Transverse colon (tissue), 4 donors: ENCODE measurements at regions not wholly inside any gene's neighbourhood (a gene's known extent, or its start where the extent isn't known, plus 50 kb on each side); places are given as distances from the start of the nearest gene placed in this dataset.

Source experiments
- DNase-seq: peaks from one replicate; pipeline ENCODE4 v3.0.0-alpha.2; 2019
- H3K27ac ChIP-seq, 4 donors: fragments of 200-600 bp; sonication (generic); 2 replicates each; pipeline ENCODE4 v1.5.1; 2016 to 2018; ENCODE audit warnings: inconsistent platforms in 4 of 4
- H3K27me3 ChIP-seq: fragments of 200-600 bp; sonication (generic); 2 replicates; pipeline ENCODE4 v1.5.1; 2017; ENCODE audit warnings: inconsistent platforms
- H3K36me3 ChIP-seq, 4 donors: fragments of 200-600 bp; sonication (generic); 2 replicates each; pipeline ENCODE4 v1.5.1; 2017 to 2019; ENCODE audit warnings: inconsistent platforms in 4 of 4
- H3K4me1 ChIP-seq, 4 donors: fragments of 200-600 bp; sonication (generic); 2 replicates each; pipeline ENCODE4 v1.5.1; 2017 to 2020; ENCODE audit warnings: inconsistent platforms in 4 of 4
- H3K4me3 ChIP-seq, 4 donors: fragments of 200-600 bp; sonication (generic); 1 replicate in 1 of 4; 2 replicates in 3 of 4; pipeline versions ENCODE4 v1.5.1 to v1.6.1; 2017 to 2019; ENCODE audit warnings: inconsistent platforms in 4 of 4
- H3K9me3 ChIP-seq, 2 donors: fragments of 200-600 bp; sonication (generic); 2 replicates each; pipeline ENCODE4 v1.5.1; 2017 to 2019; ENCODE audit warnings: inconsistent platforms in 2 of 2
- EP300 ChIP-seq: sonication (generic); formaldehyde crosslinking; IDR thresholded peaks from one replicate; pipeline ENCODE4 v1.6.1; 2017; ENCODE audit warnings: antibody characterized with exemption, low read depth
- POLR2A ChIP-seq: fragments of 450-650 bp; IDR thresholded peaks from one replicate; pipeline ENCODE4 v1.6.1; 2016; ENCODE audit warnings: antibody characterized with exemption, mild to moderate bottlenecking, moderate library complexity
- POLR2AphosphoS5 ChIP-seq, 3 donors: sonication (generic); formaldehyde crosslinking; IDR thresholded peaks; one replicate each; pipeline ENCODE4 v1.6.1; 2016; ENCODE audit warnings: antibody characterized with exemption in 3 of 3
- WGBS, 2 donors: methylation state at CpG; one replicate each; pipeline ENCODE4 v1.1.5; 2018; ENCODE audit warnings: low coverage in 1 of 2; 5-methylcytosine and 5-hydroxymethylcytosine counted together
- in situ Hi-C, 4 donors: fragments of 200-750 bp; cut with MboI; loops; one replicate each; pipeline versions ENCODE4 v1.15.0 to v1.15.1; 2017; ENCODE audit warnings: low sequenced_read_pairs in 3 of 4, low pct_ligation_motif_present in 1 of 4, low pct_unique_long_range_greater_than_20kb in 1 of 4
- intact Hi-C: fragments of 100-400 bp; cut with DNase I; formaldehyde crosslinking; loops from one replicate; pipeline ENCODE4 v1.15.1; 2023; ENCODE audit warnings: low total_unique reads
- TF ChIP-seq, protein P1 (sequence below), 5 experiments: fragments of 200-600 bp in 3 of 5; fragments of 450-650 bp in 2 of 5; sonication (generic) in 3 of 5; IDR thresholded peaks; 1 replicate in 2 of 5; 2 replicates in 3 of 5; pipeline ENCODE4 v1.5.1; 2016 to 2017; ENCODE audit warnings: antibody characterized with exemption in 5 of 5, inconsistent platforms in 3 of 5, mild to moderate bottlenecking in 2 of 5, moderate library complexity in 1 of 5

GRCh38 chr11:123378096-123378495, 52.0 kb upstream of the GRAMD1B start:
- H3K36me3 ChIP-seq, result no peaks in the 10 kb centered on the region

DNA sequence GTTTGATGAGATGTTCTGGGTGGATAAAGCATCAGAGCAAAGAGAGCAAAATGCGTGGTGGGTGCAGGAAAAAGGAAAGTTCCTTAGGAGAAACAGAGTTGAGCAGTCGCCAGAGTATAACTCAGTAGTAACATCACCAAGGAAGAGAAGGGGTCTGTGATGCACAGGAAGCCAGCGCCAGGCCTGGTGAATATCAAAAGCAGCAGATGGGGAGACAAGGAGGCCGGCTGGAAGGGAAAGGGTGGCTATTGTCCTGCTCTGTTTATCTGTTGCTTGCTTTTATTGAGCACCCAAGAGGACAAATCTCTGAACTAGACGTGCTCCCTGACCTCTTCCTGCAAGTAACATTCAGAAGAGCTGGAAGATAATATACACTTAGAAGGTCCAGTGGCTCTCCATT, 52.7 kb upstream of the GRAMD1B start:
- H3K4me1 ChIP-seq, result no peaks in the 10 kb centered on the region
- in situ Hi-C loops, result no loop called here
- no peak overlapping the region for H3K27ac ChIP-seq
- H3K36me3 ChIP-seq, result no peaks in the 10 kb centered on the region
- H3K9me3 ChIP-seq, result no peaks in the 10 kb centered on the region
- intact Hi-C loops, result no loop called here
- no peak overlapping the region for H3K4me3 ChIP-seq
- WGBS, 2 donors, result 46 to 65% methylated on average over 5 of the region's 5 CpGs
- no peak for DNase-seq
- TF ChIP-seq POLR2A, result no peak
- no peak for TF ChIP-seq POLR2AphosphoS5 (IDR thresholded peaks at IDR 0.05)
- TF ChIP-seq, protein P1, sequence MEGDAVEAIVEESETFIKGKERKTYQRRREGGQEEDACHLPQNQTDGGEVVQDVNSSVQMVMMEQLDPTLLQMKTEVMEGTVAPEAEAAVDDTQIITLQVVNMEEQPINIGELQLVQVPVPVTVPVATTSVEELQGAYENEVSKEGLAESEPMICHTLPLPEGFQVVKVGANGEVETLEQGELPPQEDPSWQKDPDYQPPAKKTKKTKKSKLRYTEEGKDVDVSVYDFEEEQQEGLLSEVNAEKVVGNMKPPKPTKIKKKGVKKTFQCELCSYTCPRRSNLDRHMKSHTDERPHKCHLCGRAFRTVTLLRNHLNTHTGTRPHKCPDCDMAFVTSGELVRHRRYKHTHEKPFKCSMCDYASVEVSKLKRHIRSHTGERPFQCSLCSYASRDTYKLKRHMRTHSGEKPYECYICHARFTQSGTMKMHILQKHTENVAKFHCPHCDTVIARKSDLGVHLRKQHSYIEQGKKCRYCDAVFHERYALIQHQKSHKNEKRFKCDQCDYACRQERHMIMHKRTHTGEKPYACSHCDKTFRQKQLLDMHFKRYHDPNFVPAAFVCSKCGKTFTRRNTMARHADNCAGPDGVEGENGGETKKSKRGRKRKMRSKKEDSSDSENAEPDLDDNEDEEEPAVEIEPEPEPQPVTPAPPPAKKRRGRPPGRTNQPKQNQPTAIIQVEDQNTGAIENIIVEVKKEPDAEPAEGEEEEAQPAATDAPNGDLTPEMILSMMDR (IDR thresholded peaks at IDR 0.05), result no peak
- TF ChIP-seq EP300, result no peak
- no peaks in the 10 kb centered on the region for H3K27me3 ChIP-seq

More at GRCh38 chr11:123378096-123378495, 52.0 kb upstream of the GRAMD1B start:
- DNase-seq, result no peak
- 69% methylated on average over 3 of the region's 3 CpGs; no CpG with 5 or more reads in 1 of the 2 donors for WGBS, 2 donors
- H3K4me3 ChIP-seq, result no peak overlapping the region
- H3K27me3 ChIP-seq, result no peaks in the 10 kb centered on the region
- no peaks in the 10 kb centered on the region for H3K4me1 ChIP-seq
- H3K9me3 ChIP-seq, result no peaks in the 10 kb centered on the region
- no peak overlapping the region for H3K27ac ChIP-seq
- in situ Hi-C loops (no loop called here), intact Hi-C loops (no loop called here)
- TF ChIP-seq POLR2AphosphoS5 (IDR thresholded peaks at IDR 0.05), result no peak
- TF ChIP-seq POLR2A, result no peak
- TF ChIP-seq, protein P1 (IDR thresholded peaks at IDR 0.05), result no peak
- TF ChIP-seq EP300, result no peak

DNA sequence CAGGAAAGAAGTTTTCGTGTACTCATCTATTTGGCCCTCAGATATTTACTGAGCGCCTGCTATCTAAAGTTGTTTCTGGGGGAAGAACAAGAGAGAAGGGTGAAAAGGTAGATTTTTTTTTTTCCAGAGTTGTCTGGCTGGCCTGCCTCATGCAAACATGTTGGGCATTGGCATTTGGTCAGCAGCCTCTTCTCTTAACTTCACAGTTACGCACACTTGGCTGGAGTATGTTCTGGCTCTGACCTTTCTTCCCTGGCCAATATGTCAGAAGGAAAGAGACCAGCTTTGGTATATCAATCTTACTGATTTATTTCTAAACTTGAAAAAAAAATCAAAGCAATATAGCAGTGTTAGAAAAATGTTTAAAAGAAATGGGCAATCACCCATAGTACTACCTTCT, 54.2 kb upstream of the GRAMD1B start:
- H3K27ac ChIP-seq, result no peak overlapping the region
- H3K27me3 ChIP-seq, result no peaks in the 10 kb centered on the region
- H3K4me1 ChIP-seq, result no peaks in the 10 kb centered on the region
- TF ChIP-seq, protein P1 (IDR thresholded peaks at IDR 0.05), result no peak
- TF ChIP-seq EP300 (no peak), POLR2A (no peak), POLR2AphosphoS5 (IDR thresholded peaks at IDR 0.05) (no peak)
- intact Hi-C loops, result no loop called here
- H3K4me3 ChIP-seq, result no peak overlapping the region
- DNase-seq, result no peak
- in situ Hi-C loops, result no loop called here
- no peaks in the 10 kb centered on the region for H3K9me3 ChIP-seq
- H3K36me3 ChIP-seq, result no peaks in the 10 kb centered on the region
- 90 to 91% methylated on average over 3 of the region's 3 CpGs for WGBS, 2 donors

GRCh38 chr11:123374622-123374968, 55.5 kb upstream of the GRAMD1B start:
- TF ChIP-seq EP300, result no peak
- TF ChIP-seq POLR2A, result no peak
- TF ChIP-seq POLR2AphosphoS5 (IDR thresholded peaks at IDR 0.05), result no peak
- TF ChIP-seq, protein P1 (IDR thresholded peaks at IDR 0.05), result no peak
- WGBS, 2 donors, result 74 to 78% methylated on average over 5 of the region's 5 CpGs

More at GRCh38 chr11:123374622-123374968, 55.5 kb upstream of the GRAMD1B start:
- in situ Hi-C loops, result no loop called here
- DNase-seq, result no peak
- no peak overlapping the region for H3K27ac ChIP-seq
- H3K36me3 ChIP-seq, result no peaks in the 10 kb centered on the region
- no peaks in the 10 kb centered on the region for H3K9me3 ChIP-seq
- no peaks in the 10 kb centered on the region for H3K27me3 ChIP-seq
- no peak overlapping the region for H3K4me3 ChIP-seq
- intact Hi-C loops, result no loop called here
- H3K4me1 ChIP-seq, result no peaks in the 10 kb centered on the region
